ENCODE measurements at regions not wholly inside any gene's neighbourhood (a gene's known extent, or its start where the extent isn't known, plus 50 kb on each side); places are given as distances from the start of the nearest gene placed in this dataset.
A peak's percentile ranks its signal among the peaks of the same experiment; 100 is the strongest.

DNA sequence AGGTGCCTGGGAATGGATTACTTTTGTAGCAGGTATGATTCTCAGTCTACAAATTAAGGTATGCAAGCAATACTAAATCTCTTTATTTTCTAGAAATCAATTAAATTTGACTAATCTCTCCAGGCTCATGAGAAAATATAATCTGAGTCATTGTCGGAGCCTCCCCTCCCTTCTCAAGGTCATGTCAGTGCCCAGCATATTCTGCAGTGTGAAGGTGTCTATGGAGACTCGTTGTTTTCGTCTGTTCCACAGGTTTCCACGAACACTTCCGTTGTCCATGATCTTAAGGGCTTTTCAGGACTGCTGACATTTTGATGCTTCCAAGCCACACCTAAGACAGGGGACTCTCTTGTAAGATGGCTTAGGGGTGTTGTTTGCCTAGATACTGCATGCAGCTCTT lies 56.6 kb upstream of the SCOC start:
- no peak for DNase-seq

DNA sequence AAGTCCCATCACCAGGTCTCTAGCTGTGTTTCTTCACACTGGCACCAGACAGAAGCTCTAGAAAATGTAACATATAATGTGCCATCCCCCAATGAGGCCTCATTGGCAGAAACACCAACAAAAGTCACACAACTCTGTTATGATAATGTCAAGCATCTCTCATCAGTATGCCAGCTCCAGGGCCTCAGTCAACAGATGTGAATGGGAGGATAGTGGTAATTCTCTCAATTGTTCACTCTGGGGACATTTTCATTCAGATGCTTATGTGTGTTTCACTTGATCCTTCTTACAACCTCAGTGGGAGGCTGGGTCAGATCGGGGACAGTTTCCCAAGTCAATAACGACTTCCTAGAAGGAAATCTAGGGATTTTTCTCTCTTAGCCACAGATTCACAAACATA lies 57.5 kb upstream of the SCOC start:
- DNase-seq: no peak

- no peak for DNase-seq
Observed at GRCh38 chr4:140315438-140315837, 58.0 kb upstream of the SCOC start.

DNA sequence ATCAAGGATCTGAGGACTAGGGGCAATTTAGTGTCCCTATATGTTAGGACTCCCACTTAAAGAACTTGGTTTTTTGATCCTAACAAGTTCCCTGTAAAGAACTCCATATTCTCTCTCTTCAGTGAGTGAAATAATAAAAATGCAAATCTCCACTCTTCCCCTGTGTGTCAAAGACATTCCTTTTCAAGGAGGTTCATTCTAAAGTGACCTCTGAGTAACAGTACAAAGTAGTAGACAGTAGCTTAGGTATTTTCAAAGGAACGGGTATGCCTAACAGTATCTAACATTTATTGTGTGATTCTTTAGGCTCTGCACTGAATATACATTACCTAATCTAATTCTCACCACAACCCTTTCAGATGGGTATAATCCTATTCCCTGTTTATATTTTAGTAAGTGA lies 58.4 kb upstream of the SCOC start:
- no peak for DNase-seq

GRCh38 chr4:140312100-140312499 lies 61.3 kb upstream of the SCOC start:
- DNase-seq: no peak

DNA sequence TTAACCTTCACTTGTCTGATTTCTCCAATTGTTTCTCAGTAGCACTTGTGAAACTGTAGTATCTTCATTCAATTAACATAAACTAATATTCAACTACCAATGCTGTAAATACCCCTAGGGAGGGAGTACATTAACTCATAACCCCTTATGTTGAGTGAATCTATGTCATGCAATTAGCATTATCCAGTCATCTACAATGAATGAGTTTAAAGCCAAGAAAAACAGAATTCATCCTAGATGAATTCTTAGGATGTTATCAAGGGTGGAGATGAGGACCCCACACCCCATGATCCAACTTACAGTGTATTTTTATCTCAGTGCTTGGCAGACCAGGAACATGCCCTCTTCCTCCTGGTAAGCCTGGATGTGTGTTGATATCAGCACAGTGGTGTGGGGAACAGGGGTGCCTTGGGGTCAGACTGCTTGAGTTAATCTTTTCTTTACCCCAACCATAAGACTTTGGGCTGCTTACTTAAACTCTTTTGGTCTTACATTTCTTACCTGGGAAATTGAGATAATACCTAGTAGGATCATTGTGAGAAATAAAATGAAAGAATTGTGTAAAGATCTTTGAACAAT lies 62.1 kb upstream of the SCOC start:
- no peak for DNase-seq

GRCh38 chr4:140309124-140309870 lies 64.1 kb upstream of the SCOC start:
- no peak for DNase-seq

GRCh38 chr4:140308366-140309123 lies 64.9 kb upstream of the SCOC start:
- DNase-seq: no peak

DNA sequence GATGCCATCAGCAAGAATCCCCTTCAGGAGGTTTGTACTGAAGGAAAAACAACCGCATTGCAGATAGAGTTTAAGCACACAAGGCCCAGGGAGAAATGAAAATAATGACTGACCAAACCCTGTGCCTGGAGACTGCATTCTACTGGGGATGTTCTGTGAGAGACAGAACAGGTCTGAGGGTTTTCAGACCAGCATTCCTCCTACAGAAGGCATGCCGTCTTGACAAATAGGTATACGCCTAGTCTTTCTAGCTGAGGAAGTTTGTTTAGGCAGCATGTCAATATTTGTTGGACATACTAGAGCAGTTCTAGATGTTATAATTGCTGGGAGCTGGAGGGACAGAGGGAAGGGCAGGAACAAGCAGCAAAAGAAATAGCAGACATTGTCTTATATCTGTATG lies 68.4 kb upstream of the SCOC start:
- no peak for DNase-seq

GRCh38 chr4:140304346-140304745 lies 69.1 kb upstream of the SCOC start:
- no peak for DNase-seq

DNA sequence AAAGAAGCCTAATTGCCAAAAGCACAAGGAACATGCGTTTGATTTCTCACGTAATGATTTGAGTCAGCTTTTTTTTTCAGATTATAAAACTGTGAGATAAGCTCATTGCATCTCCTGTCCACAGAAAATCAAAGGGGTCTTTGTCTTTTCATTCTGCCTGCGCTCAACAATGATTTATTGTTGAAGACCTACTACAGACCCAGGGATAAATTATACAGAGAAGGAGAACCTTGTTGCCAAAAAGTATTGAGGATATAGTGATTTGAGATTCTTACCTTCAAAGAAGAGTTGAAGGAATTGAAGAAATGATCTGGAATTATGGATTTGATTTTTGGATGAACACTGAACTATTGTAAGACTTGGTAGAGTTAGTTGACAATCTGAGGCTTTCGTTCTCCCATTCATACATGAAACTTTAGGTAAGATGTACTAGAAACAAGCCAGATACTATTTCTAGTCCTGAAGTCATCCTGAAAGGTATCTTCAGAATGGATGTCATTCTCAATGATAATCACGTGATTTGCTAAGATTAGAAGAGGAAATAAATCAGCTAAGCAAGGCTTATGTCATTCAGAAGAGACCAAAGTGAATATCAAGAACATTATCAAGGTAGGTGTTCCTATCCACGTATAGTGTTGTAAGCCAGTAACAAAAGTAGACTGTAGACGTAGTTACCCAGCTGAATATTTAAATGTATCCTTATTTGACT lies 71.1 kb upstream of the SCOC start:
- DNase-seq: no peak

GRCh38 chr4:140300271-140300970 lies 73.0 kb upstream of the SCOC start:
- DNase-seq: no peak

GRCh38 chr4:140298001-140298400 lies 75.4 kb upstream of the SCOC start:
- DNase-seq: no peak

GRCh38 chr4:140297221-140297570 lies 76.2 kb upstream of the SCOC start:
- no peak for DNase-seq

DNA sequence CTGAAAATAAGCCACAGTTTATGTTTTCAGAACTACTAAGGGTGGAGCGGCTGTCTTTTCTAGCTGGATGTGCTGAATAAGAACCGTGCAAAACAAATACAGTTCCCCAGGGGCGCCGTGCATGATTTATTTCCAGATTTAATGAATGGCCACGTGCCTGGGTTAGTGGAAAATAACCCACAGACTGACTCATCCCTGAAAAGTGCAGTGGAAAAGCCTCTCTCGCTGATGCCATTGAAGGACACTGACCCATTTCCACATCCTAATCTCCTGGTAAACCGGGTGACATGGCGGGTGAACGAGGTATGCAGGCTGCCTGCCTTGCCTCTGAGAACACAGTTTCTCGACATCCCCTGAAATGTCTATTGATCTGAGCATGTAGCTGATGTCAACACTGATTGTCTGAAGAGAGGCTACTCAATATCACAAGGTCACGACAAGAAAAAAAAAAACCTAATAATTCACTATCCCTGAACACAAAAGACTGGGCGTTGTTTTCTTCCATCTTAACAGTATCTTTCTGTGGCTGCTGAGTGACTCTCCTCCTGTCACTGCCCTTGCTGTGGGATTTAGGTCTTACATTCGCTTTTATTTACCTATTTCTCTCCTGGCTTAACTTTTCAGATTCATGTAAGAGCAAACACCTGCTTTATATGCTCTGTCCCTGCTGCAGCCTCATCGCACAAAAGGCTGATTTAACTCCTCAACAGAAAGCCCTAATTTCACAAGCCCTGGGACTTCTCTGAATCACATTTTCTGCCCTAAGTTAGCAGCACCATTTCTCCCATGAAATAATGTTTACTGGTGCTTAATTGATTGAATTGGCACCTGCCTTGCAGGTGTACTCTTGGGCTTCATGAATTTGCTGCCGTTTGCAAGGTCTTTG lies 76.9 kb upstream of the SCOC start:
- DNase-seq: no peak

DNA sequence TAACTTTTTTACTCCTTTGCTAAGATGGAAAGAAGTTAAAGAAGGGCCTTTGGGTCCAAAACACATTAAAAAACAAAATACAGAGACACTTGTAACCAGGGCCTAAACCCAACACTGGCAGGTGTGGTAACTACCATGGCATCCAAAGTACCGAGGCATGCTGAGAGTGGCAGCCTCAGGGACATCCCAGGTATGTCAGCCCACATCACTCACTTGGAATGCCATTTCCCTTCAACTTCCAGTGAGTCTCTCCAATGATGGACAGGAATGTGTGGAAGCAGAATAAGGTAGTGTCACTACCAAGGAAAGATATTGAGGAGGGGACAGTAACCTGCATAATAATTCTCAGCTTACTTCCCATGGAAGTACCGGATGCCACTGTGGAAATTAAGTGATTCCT lies 79.5 kb upstream of the SCOC start:
- no peak for DNase-seq

- no peak for DNase-seq
Observed at GRCh38 chr4:140291259-140291658, 82.2 kb upstream of the SCOC start.

GRCh38 chr4:140289486-140289885 lies 84.0 kb upstream of the SCOC start:
- DNase-seq: no peak

DNA sequence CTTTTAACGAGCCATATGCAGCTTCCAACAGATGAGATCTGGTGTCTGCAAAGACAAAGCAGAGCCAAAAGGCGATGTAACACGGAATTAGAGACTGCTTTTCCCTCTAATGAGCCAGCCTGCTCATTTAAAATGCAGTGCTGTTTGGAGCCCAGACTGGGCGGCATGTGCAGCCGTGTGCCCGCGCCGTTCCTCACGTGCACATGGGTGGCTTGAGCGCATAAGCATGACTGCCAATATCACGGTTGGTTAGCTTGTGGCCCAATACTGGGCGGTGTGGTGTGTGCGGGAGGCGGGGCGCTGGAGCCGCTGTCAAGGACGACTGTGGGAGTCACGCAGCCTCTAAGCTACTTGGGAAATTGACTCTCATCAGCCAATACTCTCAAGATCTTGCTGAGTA lies 87.0 kb upstream of the SCOC start:
- peak; percentile 4 for DNase-seq

- DNase-seq: no peak
Observed at GRCh38 chr4:140284456-140284855, 89.0 kb upstream of the SCOC start.

DNA sequence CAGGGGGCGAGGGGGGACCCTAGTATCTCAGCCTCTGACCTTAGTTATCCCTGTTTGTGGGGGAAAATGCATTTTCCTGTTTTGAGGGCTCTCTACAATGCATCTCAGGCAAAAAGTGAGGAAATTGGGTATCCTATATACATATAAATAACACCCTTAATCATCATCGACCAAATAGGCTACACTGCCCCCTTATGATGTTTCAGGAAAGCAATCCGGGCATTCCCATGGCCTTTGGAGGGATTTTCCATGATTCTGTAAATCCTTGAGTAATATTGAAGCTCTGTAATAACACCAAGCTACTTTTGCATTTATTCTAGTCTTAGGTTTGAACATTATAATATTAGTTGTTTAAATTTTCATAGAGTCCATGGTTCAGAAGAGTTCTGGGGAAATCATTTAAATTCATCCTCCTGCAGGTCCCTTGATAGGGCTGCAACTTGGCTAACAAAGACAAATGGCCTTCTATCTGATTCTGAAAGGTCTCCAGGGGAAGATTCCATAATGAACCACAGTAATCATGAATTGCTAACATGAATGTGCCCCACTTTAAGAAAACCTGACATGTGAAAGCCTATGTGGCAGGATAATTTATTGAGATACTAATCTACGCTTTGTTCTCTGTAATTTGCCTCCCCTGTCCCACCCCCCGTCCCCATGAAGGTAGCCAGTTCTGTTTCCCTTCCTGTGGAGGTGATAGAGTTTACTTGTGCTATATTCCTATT lies 91.5 kb upstream of the SCOC start:
- no peak for DNase-seq
